22Rv1 (cell line): ENCODE measurements at regions not wholly inside any gene's neighbourhood (a gene's known extent, or its start where the extent isn't known, plus 50 kb on each side); places are given as distances from the start of the nearest gene placed in this dataset.

Experiments
- ZFX ChIP-seq: fragments of 450-650 bp; IDR thresholded peaks from 2 replicates; pipeline ENCODE4 v1.6.1; 2017; ENCODE audit warnings: antibody characterized with exemption, borderline replicate concordance
- TF ChIP-seq, protein P1 (sequence below): fragments of 450-650 bp; IDR thresholded peaks from 2 replicates; pipeline ENCODE4 v1.5.1; 2017; ENCODE audit warnings: mild to moderate bottlenecking

DNA sequence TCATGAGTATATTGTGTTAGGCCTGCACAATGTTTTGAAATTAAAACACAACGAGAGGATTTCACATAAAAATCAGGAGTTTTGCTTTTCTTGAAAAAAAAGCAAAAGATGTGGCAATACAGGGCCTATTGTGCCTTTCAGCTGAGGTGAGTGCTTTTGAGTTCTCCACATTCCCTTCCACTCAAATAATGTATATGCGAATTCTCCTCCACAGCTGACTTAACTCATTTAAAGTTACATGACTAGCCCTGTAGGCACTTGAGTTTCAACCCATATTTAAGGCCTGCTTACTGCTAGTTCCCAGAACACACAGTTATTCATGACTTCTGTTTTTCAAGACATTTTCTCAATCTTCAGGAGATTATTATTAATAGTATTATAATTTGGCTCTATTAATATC, 353.1 kb downstream of the NUP35 start:
- TF ChIP-seq, protein P1, sequence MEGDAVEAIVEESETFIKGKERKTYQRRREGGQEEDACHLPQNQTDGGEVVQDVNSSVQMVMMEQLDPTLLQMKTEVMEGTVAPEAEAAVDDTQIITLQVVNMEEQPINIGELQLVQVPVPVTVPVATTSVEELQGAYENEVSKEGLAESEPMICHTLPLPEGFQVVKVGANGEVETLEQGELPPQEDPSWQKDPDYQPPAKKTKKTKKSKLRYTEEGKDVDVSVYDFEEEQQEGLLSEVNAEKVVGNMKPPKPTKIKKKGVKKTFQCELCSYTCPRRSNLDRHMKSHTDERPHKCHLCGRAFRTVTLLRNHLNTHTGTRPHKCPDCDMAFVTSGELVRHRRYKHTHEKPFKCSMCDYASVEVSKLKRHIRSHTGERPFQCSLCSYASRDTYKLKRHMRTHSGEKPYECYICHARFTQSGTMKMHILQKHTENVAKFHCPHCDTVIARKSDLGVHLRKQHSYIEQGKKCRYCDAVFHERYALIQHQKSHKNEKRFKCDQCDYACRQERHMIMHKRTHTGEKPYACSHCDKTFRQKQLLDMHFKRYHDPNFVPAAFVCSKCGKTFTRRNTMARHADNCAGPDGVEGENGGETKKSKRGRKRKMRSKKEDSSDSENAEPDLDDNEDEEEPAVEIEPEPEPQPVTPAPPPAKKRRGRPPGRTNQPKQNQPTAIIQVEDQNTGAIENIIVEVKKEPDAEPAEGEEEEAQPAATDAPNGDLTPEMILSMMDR: no peak
- no peak for TF ChIP-seq ZFX
